CD4-positive, alpha-beta T cell (primary cell): ENCODE measurements at regions not wholly inside any gene's neighbourhood (a gene's known extent, or its start where the extent isn't known, plus 50 kb on each side); places are given as distances from the start of the nearest gene placed in this dataset.
A peak's percentile ranks its signal among the peaks of the same experiment; 100 is the strongest.

Experiments
- ATAC-seq: fragments of 200-7000 bp; cut with Tn5 transposase; one replicate; pipeline ENCODE4 v1.10.0; 2022; ENCODE audit warnings: mild to moderate bottlenecking; ENCODE audit not compliant: poor library complexity
- CTCF ChIA-PET: fragments of 350-600 bp; sonication (Branson Sonifier 250); formaldehyde crosslinking; loops from one replicate; lab custom pipeline; 2021; ENCODE audit warnings: antibody characterized with exemption, inconsistent platforms; lab: Charles Lee
- POLR2A ChIA-PET: fragments of 350-600 bp; sonication (Branson Sonifier 250); formaldehyde crosslinking; loops from one replicate; lab custom pipeline; 2021; ENCODE audit warnings: antibody characterized with exemption, inconsistent platforms; lab: Charles Lee
- DNase-seq, 14 experiments: peaks; one replicate each; pipeline ENCODE4 v3.0.0-alpha.2; 2013 to 2020; ENCODE audit warnings: mixed read lengths in 2 of 14
- H3K27ac ChIP-seq, 2 donors: one replicate each; pipeline versions ENCODE4 v1.5.1 to v1.7.0; 2013; ENCODE audit warnings: low read length in 2 of 2, low read depth in 1 of 2, mild to moderate bottlenecking in 1 of 2
- H3K27me3 ChIP-seq, 2 experiments: 1 replicate in 1 of 2; 2 replicates in 1 of 2; pipeline versions ENCODE4 v1.6.1 to v1.7.0; 2013; ENCODE audit warnings: low read length in 2 of 2, control low read depth in 1 of 2, mild to moderate bottlenecking in 1 of 2, moderate library complexity in 1 of 2; ENCODE audit not compliant: insufficient read depth in 2 of 2, control insufficient read depth in 1 of 2
- H3K36me3 ChIP-seq: one replicate; pipeline ENCODE4 v1.6.1; 2013; ENCODE audit warnings: low read length, control low read depth; ENCODE audit not compliant: insufficient read depth
- H3K4me1 ChIP-seq: one replicate; pipeline ENCODE4 v1.6.1; 2013; ENCODE audit warnings: low read length, control low read depth; ENCODE audit not compliant: insufficient read depth
- H3K4me3 ChIP-seq: one replicate; pipeline ENCODE4 v1.5.1; 2013; ENCODE audit warnings: mild to moderate bottlenecking, low read length, moderate library complexity
- H3K9me3 ChIP-seq, 2 experiments: 1 replicate in 1 of 2; 2 replicates in 1 of 2; pipeline versions ENCODE4 v1.6.1 to v1.7.0; 2013; ENCODE audit warnings: low read length in 2 of 2, mild to moderate bottlenecking in 2 of 2, control low read depth in 1 of 2, moderate library complexity in 1 of 2; ENCODE audit not compliant: control insufficient read depth in 1 of 2, insufficient read depth in 1 of 2
- H3K27ac Mint-ChIP-seq: one replicate; pipeline ENCODE4 v1.8.0; 2020; ENCODE audit warnings: mixed read lengths
- H3K27me3 Mint-ChIP-seq: one replicate; pipeline ENCODE4 v1.8.0; 2021; ENCODE audit warnings: mixed read lengths
- H3K36me3 Mint-ChIP-seq: one replicate; pipeline ENCODE4 v1.8.0; 2021; ENCODE audit warnings: low read depth, mixed read lengths
- H3K4me1 Mint-ChIP-seq: one replicate; pipeline ENCODE4 v1.8.0; 2021; ENCODE audit warnings: low read depth, mixed read lengths
- H3K4me3 Mint-ChIP-seq: one replicate; pipeline ENCODE4 v1.8.0; 2020; ENCODE audit warnings: mild to moderate bottlenecking, mixed read lengths
- H3K9me3 Mint-ChIP-seq: one replicate; pipeline ENCODE4 v1.8.0; 2020; ENCODE audit warnings: mixed read lengths
- intact Hi-C, 2 experiments: fragments of 100-400 bp; cut with DNase I in 1 of 2; cut with micrococcal nuclease in 1 of 2; formaldehyde crosslinking; loops; one replicate each; pipeline versions ENCODE4 v1.15.1 to v1.9.0; 2023 to 2025; cut with DNase I, micrococcal nuclease
- TF ChIP-seq, protein P1 (sequence below): fragments of 200-600 bp; IDR thresholded peaks from one replicate; pipeline ENCODE4 v1.8.0; 2022; ENCODE audit warnings: antibody characterized with exemption, mild to moderate bottlenecking

DNA sequence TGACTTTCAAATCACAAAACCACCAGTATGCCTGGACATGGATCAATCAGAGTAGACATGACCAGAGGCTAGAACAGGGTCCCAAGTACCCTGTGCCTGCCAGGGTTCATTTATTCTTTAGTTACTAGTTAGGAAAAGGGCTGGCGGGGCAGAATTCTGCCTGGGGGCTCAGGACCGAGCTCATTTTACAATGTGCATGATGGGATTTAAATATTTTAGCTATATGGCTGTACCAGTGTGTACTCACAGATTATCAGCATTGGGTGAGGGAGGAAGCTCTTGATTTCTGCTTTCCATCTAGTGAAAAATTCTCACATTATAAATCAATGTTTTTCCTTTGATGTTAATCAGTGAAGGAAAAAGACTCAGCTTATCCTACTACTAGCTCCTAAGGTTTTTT is 1511.1 kb downstream of the EFNA5 start:
- POLR2A ChIA-PET = no interaction called here

DNA sequence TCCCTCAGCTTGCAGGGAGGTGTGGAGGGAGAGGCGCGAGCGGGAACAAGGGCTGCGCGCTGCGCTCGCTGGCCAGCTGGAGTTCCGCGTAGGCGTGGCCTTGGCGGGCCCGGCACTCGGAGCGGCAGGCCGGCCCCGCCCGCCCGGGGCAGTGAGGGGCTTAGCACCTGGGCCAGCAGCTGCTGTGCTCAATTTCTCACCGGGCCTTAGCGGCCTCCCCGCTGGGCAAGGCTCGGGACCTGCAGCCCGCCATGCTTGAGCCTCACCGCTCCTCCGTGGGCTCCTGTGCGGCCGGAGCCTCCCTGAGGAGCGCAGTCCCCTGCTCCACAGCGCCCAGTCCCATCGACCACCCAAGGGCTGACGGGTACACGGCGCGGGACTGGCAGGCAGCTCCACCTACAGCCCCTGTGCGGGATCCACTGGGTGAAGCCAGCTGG is 1516.4 kb downstream of the EFNA5 start:
- DNase-seq (peak in 2 of 14 experiments; percentile 5 to 6), ATAC-seq (no peak)
- no peaks in the 10 kb centered on the region for H3K27me3 Mint-ChIP-seq
- H3K4me3 Mint-ChIP-seq = no peak overlapping the region
- H3K4me1 Mint-ChIP-seq = no peaks in the 10 kb centered on the region
- CTCF ChIA-PET = no interaction called here
- peaks cover 0 to 14% of the 10 kb centered on the region in 2 experiments for H3K9me3 ChIP-seq
- POLR2A ChIA-PET = no interaction called here
- H3K36me3 Mint-ChIP-seq = no peaks in the 10 kb centered on the region
- no peaks in the 10 kb centered on the region for H3K27me3 ChIP-seq
- no peak overlapping the region for H3K27ac ChIP-seq
- peaks cover 16% of the 10 kb centered on the region for H3K9me3 Mint-ChIP-seq
- TF ChIP-seq, protein P1, sequence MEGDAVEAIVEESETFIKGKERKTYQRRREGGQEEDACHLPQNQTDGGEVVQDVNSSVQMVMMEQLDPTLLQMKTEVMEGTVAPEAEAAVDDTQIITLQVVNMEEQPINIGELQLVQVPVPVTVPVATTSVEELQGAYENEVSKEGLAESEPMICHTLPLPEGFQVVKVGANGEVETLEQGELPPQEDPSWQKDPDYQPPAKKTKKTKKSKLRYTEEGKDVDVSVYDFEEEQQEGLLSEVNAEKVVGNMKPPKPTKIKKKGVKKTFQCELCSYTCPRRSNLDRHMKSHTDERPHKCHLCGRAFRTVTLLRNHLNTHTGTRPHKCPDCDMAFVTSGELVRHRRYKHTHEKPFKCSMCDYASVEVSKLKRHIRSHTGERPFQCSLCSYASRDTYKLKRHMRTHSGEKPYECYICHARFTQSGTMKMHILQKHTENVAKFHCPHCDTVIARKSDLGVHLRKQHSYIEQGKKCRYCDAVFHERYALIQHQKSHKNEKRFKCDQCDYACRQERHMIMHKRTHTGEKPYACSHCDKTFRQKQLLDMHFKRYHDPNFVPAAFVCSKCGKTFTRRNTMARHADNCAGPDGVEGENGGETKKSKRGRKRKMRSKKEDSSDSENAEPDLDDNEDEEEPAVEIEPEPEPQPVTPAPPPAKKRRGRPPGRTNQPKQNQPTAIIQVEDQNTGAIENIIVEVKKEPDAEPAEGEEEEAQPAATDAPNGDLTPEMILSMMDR = no peak
- intact Hi-C loops = no loop called here
- no peaks in the 10 kb centered on the region for H3K36me3 ChIP-seq
- no peak overlapping the region for H3K4me3 ChIP-seq
- no peak overlapping the region for H3K27ac Mint-ChIP-seq
- no peaks in the 10 kb centered on the region for H3K4me1 ChIP-seq

More for the DNA sequence above, 1511.1 kb downstream of the EFNA5 start:
- intact Hi-C loops = no loop called here
- Histone ChIP-seq H3K4me3 (no peak overlapping the region), H3K4me1 (no peaks in the 10 kb centered on the region), H3K27me3 (no peaks in the 10 kb centered on the region), H3K36me3 (no peaks in the 10 kb centered on the region), H3K27ac (no peak overlapping the region), H3K9me3 (peaks cover 0 to 15% of the 10 kb centered on the region in 2 experiments)
- TF ChIP-seq, protein P1 = no peak
- Mint-ChIP-seq H3K36me3 (no peaks in the 10 kb centered on the region), H3K4me1 (no peaks in the 10 kb centered on the region), H3K9me3 (peaks cover 3% of the 10 kb centered on the region), H3K27ac (no peak overlapping the region), H3K27me3 (no peaks in the 10 kb centered on the region), H3K4me3 (no peak overlapping the region)
- ATAC-seq = no peak
- no peak for DNase-seq
- CTCF ChIA-PET = no interaction called here

DNA sequence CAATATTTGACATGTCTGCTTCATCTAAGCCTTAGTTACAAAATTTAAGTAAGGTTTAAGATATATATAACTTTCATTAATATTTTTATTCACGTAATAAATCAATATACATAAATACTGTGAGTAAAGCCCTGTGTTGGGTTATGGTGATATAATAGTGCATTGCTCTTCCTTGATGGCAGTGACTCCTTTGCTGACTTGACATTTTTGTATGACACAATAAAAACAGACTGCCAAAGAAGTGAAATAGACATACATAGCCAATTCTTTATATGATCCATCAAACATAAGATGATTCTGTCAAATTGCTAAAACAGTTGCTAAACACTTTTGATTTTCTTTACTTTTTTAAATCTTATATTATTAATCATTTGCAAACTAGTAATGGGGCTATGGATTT is 1518.2 kb downstream of the EFNA5 start:
- no peak overlapping the region for H3K4me3 Mint-ChIP-seq
- H3K4me1 Mint-ChIP-seq = no peaks in the 10 kb centered on the region
- Histone ChIP-seq H3K4me1 (no peaks in the 10 kb centered on the region), H3K4me3 (no peak overlapping the region), H3K27me3 (no peaks in the 10 kb centered on the region), H3K9me3 (peaks cover 0 to 14% of the 10 kb centered on the region in 2 experiments), H3K36me3 (no peaks in the 10 kb centered on the region), H3K27ac (no peak overlapping the region)
- intact Hi-C loops = no loop called here
- no peak for DNase-seq
- no peak for ATAC-seq
- TF ChIP-seq, protein P1 = no peak
- ChIA-PET CTCF (no interaction called here), POLR2A (no interaction called here)
- peaks cover 15% of the 10 kb centered on the region for H3K9me3 Mint-ChIP-seq
- H3K36me3 Mint-ChIP-seq = no peaks in the 10 kb centered on the region
- no peak overlapping the region for H3K27ac Mint-ChIP-seq
- no peaks in the 10 kb centered on the region for H3K27me3 Mint-ChIP-seq
